ENCODE measurements at regions not wholly inside any gene's neighbourhood (a gene's known extent, or its start where the extent isn't known, plus 50 kb on each side); places are given as distances from the start of the nearest gene placed in this dataset.

DNA sequence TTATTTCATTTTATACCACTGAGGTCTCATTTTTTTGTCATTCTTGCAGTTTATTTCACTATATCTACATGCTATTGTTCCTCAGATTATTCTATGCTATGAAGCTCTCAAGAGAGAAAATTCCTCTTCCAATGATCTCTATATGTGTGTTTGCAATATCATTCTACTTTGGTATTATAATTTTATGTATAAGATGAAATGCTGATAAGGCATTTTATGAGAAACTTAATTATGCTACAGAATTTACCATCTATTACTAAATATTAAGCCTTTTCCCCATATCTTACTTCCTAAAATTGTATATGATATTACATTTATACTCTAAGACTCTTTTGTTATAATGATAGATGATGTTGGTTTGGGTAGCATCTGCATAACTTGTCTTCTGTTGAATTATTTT lies 765.5 kb downstream of the KCNJ2 start:
- CTCF ChIA-PET: no interaction called here
- H3K4me3 ChIP-seq (ENCODE audit: low read length): no peak overlapping the region

DNA sequence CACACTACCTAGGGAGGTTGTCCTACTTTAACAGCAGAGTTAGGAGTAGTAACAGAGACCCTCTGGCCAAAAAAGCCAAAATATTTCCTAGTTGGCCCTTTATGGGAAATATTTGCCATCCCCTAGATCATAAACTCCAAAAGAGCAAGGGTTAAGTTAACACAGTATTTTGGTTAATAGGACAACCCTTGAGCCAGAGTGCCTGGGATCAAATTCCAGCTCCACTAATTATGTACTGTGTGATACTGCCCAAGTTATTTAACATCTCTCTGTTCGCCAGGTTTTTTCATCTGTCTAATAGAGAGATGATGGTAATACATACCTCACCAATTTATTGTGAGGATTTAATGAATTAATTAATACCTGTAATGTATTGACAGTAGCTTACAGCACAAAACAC lies 767.4 kb downstream of the KCNJ2 start:
- no peak overlapping the region for H3K9ac ChIP-seq (ENCODE audit: low read length)
- CTCF ChIA-PET: no interaction called here
- H2AFZ ChIP-seq (ENCODE audit: low read length): no peak overlapping the region
- no peaks in the 10 kb centered on the region for H3F3A ChIP-seq (ENCODE audit: low read length, unreplicated experiment)
- TF ChIP-seq EZH2 (IDR thresholded peaks at IDR 0.05; ENCODE audit: low read length, unreplicated experiment) (no peak), EZH2phosphoT487 (IDR thresholded peaks at IDR 0.05; ENCODE audit: borderline replicate concordance, low read length) (no peak)
- TF ChIP-seq, protein P1, sequence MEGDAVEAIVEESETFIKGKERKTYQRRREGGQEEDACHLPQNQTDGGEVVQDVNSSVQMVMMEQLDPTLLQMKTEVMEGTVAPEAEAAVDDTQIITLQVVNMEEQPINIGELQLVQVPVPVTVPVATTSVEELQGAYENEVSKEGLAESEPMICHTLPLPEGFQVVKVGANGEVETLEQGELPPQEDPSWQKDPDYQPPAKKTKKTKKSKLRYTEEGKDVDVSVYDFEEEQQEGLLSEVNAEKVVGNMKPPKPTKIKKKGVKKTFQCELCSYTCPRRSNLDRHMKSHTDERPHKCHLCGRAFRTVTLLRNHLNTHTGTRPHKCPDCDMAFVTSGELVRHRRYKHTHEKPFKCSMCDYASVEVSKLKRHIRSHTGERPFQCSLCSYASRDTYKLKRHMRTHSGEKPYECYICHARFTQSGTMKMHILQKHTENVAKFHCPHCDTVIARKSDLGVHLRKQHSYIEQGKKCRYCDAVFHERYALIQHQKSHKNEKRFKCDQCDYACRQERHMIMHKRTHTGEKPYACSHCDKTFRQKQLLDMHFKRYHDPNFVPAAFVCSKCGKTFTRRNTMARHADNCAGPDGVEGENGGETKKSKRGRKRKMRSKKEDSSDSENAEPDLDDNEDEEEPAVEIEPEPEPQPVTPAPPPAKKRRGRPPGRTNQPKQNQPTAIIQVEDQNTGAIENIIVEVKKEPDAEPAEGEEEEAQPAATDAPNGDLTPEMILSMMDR (conservative IDR thresholded peaks at IDR 0.05; ENCODE audit: low read depth, low read length): no peak
- H3K27ac ChIP-seq (ENCODE audit: low read length): no peak overlapping the region
- H3K36me3 ChIP-seq (ENCODE audit: low read depth, low read length): no peaks in the 10 kb centered on the region
- H3K79me2 ChIP-seq (ENCODE audit: low read length): no peaks in the 10 kb centered on the region
- intact Hi-C loops (cut with micrococcal nuclease): no loop called here
- no peaks in the 10 kb centered on the region for H3K9me2 ChIP-seq (replicated peaks; ENCODE audit: low read length)
- POLR2A ChIA-PET (ENCODE audit: unreplicated experiment): no interaction called here
- no peak overlapping the region for H3K4me3 ChIP-seq (ENCODE audit: low read length)
- BruUV-seq (replicated peaks): no TSS peak
- H3K9me3 ChIP-seq (ENCODE audit: low read length): no peaks in the 10 kb centered on the region
- ATAC-seq (no peak), DNase-seq (no peak)
- H4K20me1 ChIP-seq (ENCODE audit: low read length): no peaks in the 10 kb centered on the region
- no peak overlapping the region for H3K4me2 ChIP-seq (ENCODE audit: low read length)
- H3K27me3 ChIP-seq (ENCODE audit: low read length): no peaks in the 10 kb centered on the region
- H3K4me1 ChIP-seq (ENCODE audit: insufficient read depth, low read length): no peaks in the 10 kb centered on the region

More for the DNA sequence above, 765.5 kb downstream of the KCNJ2 start:
- ATAC-seq: no peak
- DNase-seq: no peak
- Histone ChIP-seq H3K27me3 (ENCODE audit: low read length) (no peaks in the 10 kb centered on the region), H2AFZ (ENCODE audit: low read length) (no peak overlapping the region), H3F3A (ENCODE audit: low read length, unreplicated experiment) (no peaks in the 10 kb centered on the region), H3K27ac (ENCODE audit: low read length) (no peak overlapping the region), H3K4me1 (ENCODE audit: insufficient read depth, low read length) (no peaks in the 10 kb centered on the region), H3K4me2 (ENCODE audit: low read length) (no peak overlapping the region), H3K36me3 (ENCODE audit: low read depth, low read length) (no peaks in the 10 kb centered on the region), H4K20me1 (ENCODE audit: low read length) (no peaks in the 10 kb centered on the region), H3K9me3 (ENCODE audit: low read length) (no peaks in the 10 kb centered on the region), H3K9ac (ENCODE audit: low read length) (no peak overlapping the region), H3K79me2 (ENCODE audit: low read length) (no peaks in the 10 kb centered on the region), H3K9me2 (replicated peaks; ENCODE audit: low read length) (no peaks in the 10 kb centered on the region)
- POLR2A ChIA-PET (ENCODE audit: unreplicated experiment): no interaction called here
- intact Hi-C loops (cut with micrococcal nuclease): no loop called here
- TF ChIP-seq, protein P1 (conservative IDR thresholded peaks at IDR 0.05; ENCODE audit: low read depth, low read length): no peak
- TF ChIP-seq EZH2phosphoT487 (IDR thresholded peaks at IDR 0.05; ENCODE audit: borderline replicate concordance, low read length) (no peak), EZH2 (IDR thresholded peaks at IDR 0.05; ENCODE audit: low read length, unreplicated experiment) (no peak)
- BruUV-seq (replicated peaks): no TSS peak

DNA sequence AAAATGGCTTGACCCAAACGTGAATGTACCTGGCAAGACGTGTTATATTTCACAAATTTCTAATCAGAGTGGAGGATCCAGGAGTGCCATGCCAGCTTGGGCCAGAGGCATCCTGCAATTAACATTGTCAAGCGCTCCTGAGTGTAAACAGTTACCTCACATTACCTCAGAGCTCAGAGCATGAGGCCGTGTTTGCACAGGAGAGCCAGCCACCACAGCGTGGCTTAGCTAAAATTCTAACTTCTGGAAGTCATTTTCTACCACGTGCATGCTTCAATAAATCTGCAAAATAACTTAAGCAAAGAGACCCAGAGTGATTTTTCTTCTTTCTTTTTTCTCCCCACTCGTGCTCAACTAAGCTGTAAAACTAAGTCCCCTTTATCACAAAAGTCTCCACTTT lies 769.0 kb downstream of the KCNJ2 start:
- Histone ChIP-seq H3K9me2 (replicated peaks; ENCODE audit: low read length) (no peaks in the 10 kb centered on the region), H3F3A (ENCODE audit: low read length, unreplicated experiment) (no peaks in the 10 kb centered on the region), H4K20me1 (ENCODE audit: low read length) (no peaks in the 10 kb centered on the region), H3K27ac (ENCODE audit: low read length) (no peak overlapping the region), H3K27me3 (ENCODE audit: low read length) (no peaks in the 10 kb centered on the region), H3K4me1 (ENCODE audit: insufficient read depth, low read length) (no peaks in the 10 kb centered on the region), H3K4me2 (ENCODE audit: low read length) (no peak overlapping the region), H3K9me3 (ENCODE audit: low read length) (no peaks in the 10 kb centered on the region), H3K9ac (ENCODE audit: low read length) (no peak overlapping the region), H3K4me3 (ENCODE audit: low read length) (no peak overlapping the region), H3K36me3 (ENCODE audit: low read depth, low read length) (no peaks in the 10 kb centered on the region), H2AFZ (ENCODE audit: low read length) (peak overlapping the region; percentile 25; the same call in 1 of the 2 replicates), H3K79me2 (ENCODE audit: low read length) (no peaks in the 10 kb centered on the region)
- POLR2A ChIA-PET (ENCODE audit: unreplicated experiment): no interaction called here
- DNase-seq (no peak), ATAC-seq (no peak)
- no TSS peak for BruUV-seq (replicated peaks)
- CTCF ChIA-PET: no interaction called here
- intact Hi-C loops (cut with micrococcal nuclease): no loop called here
- TF ChIP-seq, protein P1 (conservative IDR thresholded peaks at IDR 0.05; ENCODE audit: low read depth, low read length): no peak
- TF ChIP-seq EZH2 (IDR thresholded peaks at IDR 0.05; ENCODE audit: low read length, unreplicated experiment) (no peak), EZH2phosphoT487 (IDR thresholded peaks at IDR 0.05; ENCODE audit: borderline replicate concordance, low read length) (no peak)
